Stomach (tissue), 8 donors: ENCODE measurements at regions not wholly inside any gene's neighbourhood (a gene's known extent, or its start where the extent isn't known, plus 50 kb on each side); places are given as distances from the start of the nearest gene placed in this dataset.

Experiments
- DNase-seq, 2 donors: peaks; one replicate each; pipeline versions ENCODE4 v3.0.0 to v3.0.0-alpha.2; 2013 to 2019
- H3K27ac ChIP-seq, 5 donors: fragments of 200-600 bp in 4 of 5; sonication (generic) in 4 of 5; one replicate each; pipeline ENCODE4 v1.5.1; 2013 to 2019; ENCODE audit warnings: mild to moderate bottlenecking in 1 of 5, moderate library complexity in 1 of 5
- H3K27me3 ChIP-seq, 3 donors: fragments of 200-600 bp; sonication (generic); one replicate each; pipeline ENCODE4 v1.5.1; 2017 to 2019; ENCODE audit warnings: mixed run types in 1 of 3
- H3K36me3 ChIP-seq, 4 donors: fragments of 200-600 bp; sonication (generic); 1 replicate in 3 of 4; 2 replicates in 1 of 4; pipeline ENCODE4 v1.5.1; 2016 to 2019
- H3K4me1 ChIP-seq, 4 donors: fragments of 200-600 bp; sonication (generic); one replicate each; pipeline ENCODE4 v1.5.1; 2016 to 2019
- H3K4me3 ChIP-seq, 4 donors: fragments of 200-600 bp; sonication (generic) in 3 of 4; one replicate each; pipeline ENCODE4 v1.5.1; 2016 to 2019; ENCODE audit warnings: mild to moderate bottlenecking in 1 of 4
- H3K9me3 ChIP-seq, 4 donors: fragments of 200-600 bp; sonication (generic); one replicate each; pipeline ENCODE4 v1.5.1; 2016 to 2019
- CTCF ChIP-seq, 7 experiments: fragments of 450-650 bp in 4 of 7; fragments of 200-600 bp in 3 of 7; sonication (generic) in 3 of 7; IDR thresholded peaks; one replicate each; pipeline ENCODE4 v1.5.1; 2016 to 2019; ENCODE audit warnings: antibody characterized with exemption in 7 of 7, control low read depth in 2 of 7, mild to moderate bottlenecking in 1 of 7
- EP300 ChIP-seq: sonication (generic); formaldehyde crosslinking; IDR thresholded peaks from one replicate; pipeline ENCODE4 v1.6.1; 2017; ENCODE audit warnings: antibody characterized with exemption
- POLR2A ChIP-seq, 4 donors: fragments of 450-650 bp; IDR thresholded peaks; one replicate each; pipeline ENCODE4 v1.6.1; 2016; ENCODE audit warnings: antibody characterized with exemption in 4 of 4, control low read depth in 2 of 4, mild to moderate bottlenecking in 1 of 4, moderate library complexity in 1 of 4
- POLR2AphosphoS5 ChIP-seq, 3 donors: sonication (generic); formaldehyde crosslinking; IDR thresholded peaks; one replicate each; pipeline ENCODE4 v1.6.1; 2016; ENCODE audit warnings: antibody characterized with exemption in 3 of 3
- WGBS, 5 donors: extraction: QIAGEN DNeasy Blood & Tissue Kit in 3 of 5; methylation state at CpG; one replicate each; pipeline versions ENCODE4 v1.1.5 to v1.1.7; 2013 to 2018; 5-methylcytosine and 5-hydroxymethylcytosine counted together
- intact Hi-C: fragments of 100-400 bp; cut with DNase I; formaldehyde crosslinking; loops from one replicate; pipeline ENCODE4 v1.15.1; 2023; ENCODE audit warnings: low total_unique reads
- donor health status: healthy with polysubstance abuse.
- donor health status: Bipolar disorder and iron deficiency.
- donor health status: healthy.

- TF ChIP-seq EP300, result no peak
- TF ChIP-seq POLR2AphosphoS5 (IDR thresholded peaks at IDR 0.05), result no peak
- TF ChIP-seq POLR2A (IDR thresholded peaks at IDR 0.05), result no peak
- no peak for TF ChIP-seq CTCF (IDR thresholded peaks at IDR 0.05)
- no peak for DNase-seq
- WGBS, 5 donors, result 13 to 36% (median 27%) methylated on average over 5 of the region's 5 CpGs
- intact Hi-C loops, result no loop called here
- H3K36me3 ChIP-seq, result no peaks in the 10 kb centered on the region
- H3K9me3 ChIP-seq, result no peaks in the 10 kb centered on the region
- peaks cover 6 to 25% (median 17%) of the 10 kb centered on the region in 4 donors for H3K4me1 ChIP-seq
- H3K27me3 ChIP-seq, result no peaks in the 10 kb centered on the region
- peak overlapping the region; percentile 43 to 59 (median 54) for H3K27ac ChIP-seq
- peak overlapping the region; percentile 25 to 34 (median 30) for H3K4me3 ChIP-seq
Observed at GRCh38 chr16:79287424-79287917, 313.1 kb downstream of the MAF start.

- H3K4me1 ChIP-seq, result peaks cover 6 to 25% (median 17%) of the 10 kb centered on the region in 4 donors
- H3K36me3 ChIP-seq, result no peaks in the 10 kb centered on the region
- TF ChIP-seq POLR2AphosphoS5 (IDR thresholded peaks at IDR 0.05) (peak in 1 of 3 donors; percentile 46), CTCF (IDR thresholded peaks at IDR 0.05) (no peak), EP300 (no peak), POLR2A (IDR thresholded peaks at IDR 0.05) (no peak)
- no peaks in the 10 kb centered on the region for H3K9me3 ChIP-seq
- H3K4me3 ChIP-seq, result peak overlapping the region; percentile 25 to 34 (median 30)
- WGBS, 5 donors, result 25 to 33% (median 28%) methylated on average over 22 of the region's 22 CpGs
- H3K27ac ChIP-seq, result peak overlapping the region; percentile 43 to 59 (median 54)
- peak; percentile 49 to 85 for DNase-seq
- H3K27me3 ChIP-seq, result no peaks in the 10 kb centered on the region
- intact Hi-C loops, result no loop called here
Observed at GRCh38 chr16:79286646-79287423, 313.7 kb downstream of the MAF start.

- no peak for TF ChIP-seq EP300
- no peak for TF ChIP-seq POLR2A (IDR thresholded peaks at IDR 0.05)
- no peak for TF ChIP-seq CTCF (IDR thresholded peaks at IDR 0.05)
- TF ChIP-seq POLR2AphosphoS5 (IDR thresholded peaks at IDR 0.05), result no peak
- 69 to 73% (median 71%) methylated on average over 7 of the region's 7 CpGs for WGBS, 5 donors
- Histone ChIP-seq H3K27me3 (no peaks in the 10 kb centered on the region), H3K27ac (no peak overlapping the region), H3K4me3 (no peak overlapping the region), H3K4me1 (peaks cover 6 to 25% (median 17%) of the 10 kb centered on the region in 4 donors), H3K9me3 (no peaks in the 10 kb centered on the region), H3K36me3 (no peaks in the 10 kb centered on the region)
- DNase-seq, result no peak
- intact Hi-C loops, result no loop called here
Observed at GRCh38 chr16:79284766-79285165, 315.8 kb downstream of the MAF start.

GRCh38 chr16:79283578-79283977 is 317.0 kb downstream of the MAF start:
- Histone ChIP-seq H3K9me3 (no peaks in the 10 kb centered on the region), H3K36me3 (no peaks in the 10 kb centered on the region), H3K27me3 (no peaks in the 10 kb centered on the region), H3K4me1 (peaks cover 6 to 25% (median 17%) of the 10 kb centered on the region in 4 donors), H3K4me3 (no peak overlapping the region), H3K27ac (no peak overlapping the region)
- intact Hi-C loops, result no loop called here
- WGBS, 5 donors, result 78 to 86% (median 84%) methylated on average over 4 of the region's 4 CpGs
- TF ChIP-seq POLR2A (IDR thresholded peaks at IDR 0.05) (no peak), EP300 (no peak), CTCF (IDR thresholded peaks at IDR 0.05) (no peak), POLR2AphosphoS5 (IDR thresholded peaks at IDR 0.05) (no peak)
- no peak for DNase-seq
